ENCODE measurements at regions not wholly inside any gene's neighbourhood (a gene's known extent, or its start where the extent isn't known, plus 50 kb on each side); places are given as distances from the start of the nearest gene placed in this dataset.

GRCh38 chr2:145339646-145340045 is 819.7 kb upstream of the ZEB2 start:
- ATAC-seq: no peak
- TF ChIP-seq ZNF70 (CRISPR knock-in tag; IDR thresholded peaks at IDR 0.05): no peak
- no peak for TF ChIP-seq ZNF8 (CRISPR knock-in tag; IDR thresholded peaks at IDR 0.05)
- no peak for TF ChIP-seq POU6F1 (CRISPR knock-in tag; IDR thresholded peaks at IDR 0.05; ENCODE audit: borderline replicate concordance, low read depth)
- TF ChIP-seq ESRRG (CRISPR knock-in tag; IDR thresholded peaks at IDR 0.05): no peak
- no peak for TF ChIP-seq PPARA (CRISPR knock-in tag; IDR thresholded peaks at IDR 0.05; ENCODE audit: borderline replicate concordance)
- TF ChIP-seq TOX (CRISPR knock-in tag; IDR thresholded peaks at IDR 0.05; ENCODE audit: borderline replicate concordance): no peak
- no peak for TF ChIP-seq TCF4 (CRISPR knock-in tag; IDR thresholded peaks at IDR 0.05; ENCODE audit: borderline replicate concordance)
- TF ChIP-seq OSR1 (CRISPR knock-in tag; IDR thresholded peaks at IDR 0.05): no peak
- TF ChIP-seq, protein P1, sequence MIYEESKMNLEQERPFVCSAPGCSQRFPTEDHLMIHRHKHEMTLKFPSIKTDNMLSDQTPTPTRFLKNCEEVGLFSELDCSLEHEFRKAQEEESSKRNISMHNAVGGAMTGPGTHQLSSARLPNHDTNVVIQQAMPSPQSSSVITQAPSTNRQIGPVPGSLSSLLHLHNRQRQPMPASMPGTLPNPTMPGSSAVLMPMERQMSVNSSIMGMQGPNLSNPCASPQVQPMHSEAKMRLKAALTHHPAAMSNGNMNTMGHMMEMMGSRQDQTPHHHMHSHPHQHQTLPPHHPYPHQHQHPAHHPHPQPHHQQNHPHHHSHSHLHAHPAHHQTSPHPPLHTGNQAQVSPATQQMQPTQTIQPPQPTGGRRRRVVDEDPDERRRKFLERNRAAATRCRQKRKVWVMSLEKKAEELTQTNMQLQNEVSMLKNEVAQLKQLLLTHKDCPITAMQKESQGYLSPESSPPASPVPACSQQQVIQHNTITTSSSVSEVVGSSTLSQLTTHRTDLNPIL (CRISPR knock-in tag; IDR thresholded peaks at IDR 0.05; ENCODE audit: low read depth): no peak
- no peak for TF ChIP-seq ZFP30 (CRISPR knock-in tag; IDR thresholded peaks at IDR 0.05)

GRCh38 chr2:145332210-145332898 is 812.4 kb upstream of the ZEB2 start:
- no peak for ATAC-seq
- no peak for TF ChIP-seq ZC3H10 (CRISPR knock-in tag; IDR thresholded peaks at IDR 0.05)
- TF ChIP-seq ESRRG (CRISPR knock-in tag; IDR thresholded peaks at IDR 0.05): no peak
- TF ChIP-seq PATZ1 (CRISPR knock-in tag; IDR thresholded peaks at IDR 0.05; ENCODE audit: borderline replicate concordance): no peak
- no peak for TF ChIP-seq CSRNP3 (CRISPR knock-in tag; IDR thresholded peaks at IDR 0.05)
- TF ChIP-seq, protein P1 (CRISPR knock-in tag; IDR thresholded peaks at IDR 0.05; ENCODE audit: low read depth): no peak
- TF ChIP-seq, protein P2, sequence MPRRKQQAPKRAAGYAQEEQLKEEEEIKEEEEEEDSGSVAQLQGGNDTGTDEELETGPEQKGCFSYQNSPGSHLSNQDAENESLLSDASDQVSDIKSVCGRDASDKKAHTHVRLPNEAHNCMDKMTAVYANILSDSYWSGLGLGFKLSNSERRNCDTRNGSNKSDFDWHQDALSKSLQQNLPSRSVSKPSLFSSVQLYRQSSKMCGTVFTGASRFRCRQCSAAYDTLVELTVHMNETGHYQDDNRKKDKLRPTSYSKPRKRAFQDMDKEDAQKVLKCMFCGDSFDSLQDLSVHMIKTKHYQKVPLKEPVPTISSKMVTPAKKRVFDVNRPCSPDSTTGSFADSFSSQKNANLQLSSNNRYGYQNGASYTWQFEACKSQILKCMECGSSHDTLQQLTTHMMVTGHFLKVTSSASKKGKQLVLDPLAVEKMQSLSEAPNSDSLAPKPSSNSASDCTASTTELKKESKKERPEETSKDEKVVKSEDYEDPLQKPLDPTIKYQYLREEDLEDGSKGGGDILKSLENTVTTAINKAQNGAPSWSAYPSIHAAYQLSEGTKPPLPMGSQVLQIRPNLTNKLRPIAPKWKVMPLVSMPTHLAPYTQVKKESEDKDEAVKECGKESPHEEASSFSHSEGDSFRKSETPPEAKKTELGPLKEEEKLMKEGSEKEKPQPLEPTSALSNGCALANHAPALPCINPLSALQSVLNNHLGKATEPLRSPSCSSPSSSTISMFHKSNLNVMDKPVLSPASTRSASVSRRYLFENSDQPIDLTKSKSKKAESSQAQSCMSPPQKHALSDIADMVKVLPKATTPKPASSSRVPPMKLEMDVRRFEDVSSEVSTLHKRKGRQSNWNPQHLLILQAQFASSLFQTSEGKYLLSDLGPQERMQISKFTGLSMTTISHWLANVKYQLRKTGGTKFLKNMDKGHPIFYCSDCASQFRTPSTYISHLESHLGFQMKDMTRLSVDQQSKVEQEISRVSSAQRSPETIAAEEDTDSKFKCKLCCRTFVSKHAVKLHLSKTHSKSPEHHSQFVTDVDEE (CRISPR knock-in tag; IDR thresholded peaks at IDR 0.05): no peak
- no peak for TF ChIP-seq ZNF8 (CRISPR knock-in tag; IDR thresholded peaks at IDR 0.05)
- TF ChIP-seq TOX (CRISPR knock-in tag; IDR thresholded peaks at IDR 0.05; ENCODE audit: borderline replicate concordance): no peak
- no peak for TF ChIP-seq ISL1 (CRISPR knock-in tag; IDR thresholded peaks at IDR 0.05)
- TF ChIP-seq ZFP3 (CRISPR knock-in tag; IDR thresholded peaks at IDR 0.05): no peak
- TF ChIP-seq POU6F1 (CRISPR knock-in tag; IDR thresholded peaks at IDR 0.05; ENCODE audit: borderline replicate concordance, low read depth): no peak
- TF ChIP-seq ZFP30 (CRISPR knock-in tag; IDR thresholded peaks at IDR 0.05): no peak
- TF ChIP-seq CSDC2 (CRISPR knock-in tag; IDR thresholded peaks at IDR 0.05): no peak
- no peak for TF ChIP-seq TCF4 (CRISPR knock-in tag; IDR thresholded peaks at IDR 0.05; ENCODE audit: borderline replicate concordance)
- TF ChIP-seq ZNF565 (CRISPR knock-in tag; conservative IDR thresholded peaks at IDR 0.05; ENCODE audit: low read depth): no peak
- no peak for TF ChIP-seq PPARA (CRISPR knock-in tag; IDR thresholded peaks at IDR 0.05; ENCODE audit: borderline replicate concordance)
- TF ChIP-seq SNAI2 (CRISPR knock-in tag; IDR thresholded peaks at IDR 0.05): no peak
